GM12878 (cell line): ENCODE measurements at regions not wholly inside any gene's neighbourhood (a gene's known extent, or its start where the extent isn't known, plus 50 kb on each side); places are given as distances from the start of the nearest gene placed in this dataset.

Experiments
- ATAC-seq: fragments of 200-7000 bp; cut with Tn5 transposase; 3 replicates; pipeline ENCODE4 v1.9.1; 2020; ENCODE audit warnings: mild to moderate bottlenecking, moderate library complexity
- BruUV-seq: library from RNA; stranded (reverse); fragments of 400-500 nt; replicated peaks from 2 replicates; lab custom pipeline; 2021; lab: Mats Ljungman, UMichigan
- CTCF ChIA-PET: fragments of 300-600 bp; sonication (Branson Sonifier 250); formaldehyde crosslinking; extraction: SDS; loops from one replicate; lab custom pipeline; 2021; ENCODE audit warnings: inconsistent platforms; lab: Yijun Ruan, JAX
- POLR2A ChIA-PET: fragments of 350-600 bp; formaldehyde crosslinking; extraction: SDS; loops from one replicate; lab custom pipeline; 2021; ENCODE audit warnings: inconsistent platforms; lab: Charles Lee
- RAD21 ChIA-PET: fragments of 300-600 bp; sonication (Branson Sonifier 250); formaldehyde crosslinking; loops from one replicate; lab custom pipeline; 2023; ENCODE audit warnings: antibody characterized with exemption; ENCODE audit not compliant: unreplicated experiment; lab: Charles Lee
- SMC1A ChIA-PET: fragments of 300-600 bp; sonication (Branson Sonifier 250); formaldehyde crosslinking; loops from one replicate; lab custom pipeline; 2023; ENCODE audit not compliant: unreplicated experiment, uncharacterized antibody; lab: Charles Lee
- DNase-seq: peaks from one replicate; pipeline ENCODE4 v3.0.0-alpha.2; 2011; ENCODE audit warnings: low read depth, low spot score
- FAIRE-seq: peaks from 3 replicates; lab custom pipeline; 2011; peaks lifted over from hg19 to GRCh38; lab: Jason Lieb, UNC
- H2AFZ ChIP-seq: 2 replicates; pipeline ENCODE4 v1.6.0; 2011; ENCODE audit warnings: low read depth, low read length, control low read depth; ENCODE audit not compliant: control insufficient read depth
- H3K27ac ChIP-seq: 2 replicates; pipeline ENCODE4 v1.5.1; 2011; ENCODE audit warnings: control low read depth; ENCODE audit not compliant: control insufficient read depth, insufficient read depth
- H3K27me3 ChIP-seq, 2 experiments: replicated peaks in 1 of 2; 2 replicates each; pipeline versions ENCODE4 v1.6.0 to v1.6.1; 2011; ENCODE audit warnings: low read length in 1 of 2; ENCODE audit not compliant: control insufficient read depth in 2 of 2, insufficient read depth in 2 of 2
- H3K36me3 ChIP-seq, 2 experiments: 2 replicates each; pipeline ENCODE4 v1.5.1; 2011; ENCODE audit warnings: low read length in 1 of 2; ENCODE audit not compliant: control insufficient read depth in 2 of 2, insufficient read depth in 2 of 2
- H3K4me1 ChIP-seq: 2 replicates; pipeline ENCODE4 v1.6.1; 2011; ENCODE audit warnings: mild to moderate bottlenecking, low read length, moderate library complexity, mixed read lengths; ENCODE audit not compliant: control insufficient read depth, insufficient read depth
- H3K4me2 ChIP-seq: 2 replicates; pipeline ENCODE4 v1.6.0; 2011; ENCODE audit warnings: control low read depth; ENCODE audit not compliant: control insufficient read depth, insufficient read depth
- H3K4me3 ChIP-seq: fragments of 200-600 bp; sonication (generic); 2 replicates; pipeline ENCODE4 v1.5.1; 2016
- H3K79me2 ChIP-seq: 2 replicates; pipeline ENCODE4 v1.6.0; 2011; ENCODE audit warnings: low read length; ENCODE audit not compliant: control insufficient read depth, insufficient read depth
- H3K9ac ChIP-seq: 2 replicates; pipeline ENCODE4 v1.8.0; 2011; ENCODE audit warnings: low read length, control low read depth, mixed read lengths; ENCODE audit not compliant: control insufficient read depth, insufficient read depth
- H3K9me3 ChIP-seq: replicated peaks from 3 replicates; pipeline ENCODE4 v1.5.1; 2011; ENCODE audit warnings: mild to moderate bottlenecking, low read length; ENCODE audit not compliant: control insufficient read depth, insufficient read depth
- H4K20me1 ChIP-seq: 2 replicates; pipeline ENCODE4 v1.6.0; 2011; ENCODE audit not compliant: control insufficient read depth, insufficient read depth
- BHLHE40 ChIP-seq, 2 experiments: fragments of 450-650 bp in 1 of 2; IDR thresholded peaks; 2 replicates each; pipeline ENCODE4 v1.6.1; 2011 to 2017; ENCODE audit warnings: low read depth in 2 of 2, borderline replicate concordance in 1 of 2, improper control_type of control experiment in 1 of 2, low read length in 1 of 2, mild to moderate bottlenecking in 1 of 2
- CBX3 ChIP-seq: fragments of 200-600 bp; sonication (generic); IDR thresholded peaks from 2 replicates; pipeline ENCODE4 v1.6.1; 2016; ENCODE audit warnings: low read depth, borderline replicate concordance
- FOS ChIP-seq: IDR thresholded peaks from 3 replicates; pipeline ENCODE4 v1.6.1; 2011; ENCODE audit warnings: borderline replicate concordance; ENCODE audit not compliant: insufficient read length; ENCODE audit errors: extremely low read depth
- FOXK2 ChIP-seq: fragments of 450-650 bp; IDR thresholded peaks from 2 replicates; pipeline ENCODE4 v1.6.1; 2017; ENCODE audit warnings: mild to moderate bottlenecking, moderate library complexity
- HCFC1 ChIP-seq: fragments of 150-350 bp; IDR thresholded peaks from 2 replicates; pipeline ENCODE4 v1.6.1; 2014; ENCODE audit warnings: low read length
- IRF4 ChIP-seq: IDR thresholded peaks from 2 replicates; pipeline ENCODE4 v1.6.1; 2011; ENCODE audit warnings: low read depth, low read length
- KAT2A ChIP-seq: conservative IDR thresholded peaks from 2 replicates; pipeline ENCODE4 v1.6.1; 2011; ENCODE audit warnings: low read depth, low read length; ENCODE audit not compliant: control insufficient read depth
- MTA2 ChIP-seq: fragments of 450-650 bp; IDR thresholded peaks from 2 replicates; pipeline ENCODE4 v1.6.1; 2016; ENCODE audit warnings: low read depth, mild to moderate bottlenecking, moderate library complexity
- SIN3A ChIP-seq: IDR thresholded peaks from 2 replicates; pipeline ENCODE4 v1.6.1; 2012; ENCODE audit warnings: low read depth, low read length, improper control_type of control experiment
- SP1 ChIP-seq: IDR thresholded peaks from one replicate; pipeline ENCODE4 v1.6.1; 2011; ENCODE audit warnings: low read depth, low read length
- STAT1 ChIP-seq: fragments of 450-650 bp; conservative IDR thresholded peaks from 2 replicates; pipeline ENCODE4 v1.6.1; 2014; ENCODE audit warnings: antibody characterized with exemption, mild to moderate bottlenecking
- SUZ12 ChIP-seq: fragments of 200-600 bp; sonication (generic); IDR thresholded peaks from one replicate; pipeline ENCODE4 v1.6.1; 2018; ENCODE audit warnings: antibody characterized with exemption, mild to moderate bottlenecking; ENCODE audit not compliant: unreplicated experiment
- YBX1 ChIP-seq: fragments of 450-650 bp; IDR thresholded peaks from 2 replicates; pipeline ENCODE4 v1.6.1; 2016; ENCODE audit warnings: antibody characterized with exemption
- ZNF384 ChIP-seq: IDR thresholded peaks from 2 replicates; pipeline ENCODE4 v1.6.1; 2012; ENCODE audit warnings: low read depth, mild to moderate bottlenecking, low read length, improper control_type of control experiment, borderline replicate concordance
- ZZZ3 ChIP-seq: IDR thresholded peaks from 2 replicates; pipeline ENCODE4 v1.6.1; 2011; ENCODE audit warnings: low read depth; ENCODE audit not compliant: control insufficient read depth, insufficient read length
- WGBS: methylation state at CpG from one replicate; pipeline ENCODE4 v1.1.6; 2016; ENCODE audit warnings: low lambda C conversion rate; ENCODE audit not compliant: insufficient replicate concordance, insufficient coverage; ENCODE audit errors: missing lambda C conversion rate; 5-methylcytosine and 5-hydroxymethylcytosine counted together
- in situ Hi-C: fragments of 300-500 bp; cut with MboI; formaldehyde crosslinking; loops from 9 replicates; pipeline ENCODE4 v1.14.3; 2018; ENCODE audit warnings: mixed read lengths
- intact Hi-C: fragments of 100-400 bp; cut with micrococcal nuclease; formaldehyde crosslinking; loops from one replicate; pipeline ENCODE4 v1.14.2; 2022; ENCODE audit not compliant: unreplicated experiment
- TF ChIP-seq, protein P1 (sequence below): fragments of 450-650 bp; formaldehyde crosslinking; IDR thresholded peaks from 2 replicates; pipeline ENCODE4 v1.4.0; 2020; ENCODE audit warnings: mild to moderate bottlenecking, moderate library complexity
- TF ChIP-seq, protein P2 (sequence below): fragments of 450-650 bp; IDR thresholded peaks from 2 replicates; pipeline ENCODE4 v1.6.1; 2017; ENCODE audit warnings: mild to moderate bottlenecking, low read depth, inconsistent platforms; ENCODE audit not compliant: poor library complexity, severe bottlenecking

DNA sequence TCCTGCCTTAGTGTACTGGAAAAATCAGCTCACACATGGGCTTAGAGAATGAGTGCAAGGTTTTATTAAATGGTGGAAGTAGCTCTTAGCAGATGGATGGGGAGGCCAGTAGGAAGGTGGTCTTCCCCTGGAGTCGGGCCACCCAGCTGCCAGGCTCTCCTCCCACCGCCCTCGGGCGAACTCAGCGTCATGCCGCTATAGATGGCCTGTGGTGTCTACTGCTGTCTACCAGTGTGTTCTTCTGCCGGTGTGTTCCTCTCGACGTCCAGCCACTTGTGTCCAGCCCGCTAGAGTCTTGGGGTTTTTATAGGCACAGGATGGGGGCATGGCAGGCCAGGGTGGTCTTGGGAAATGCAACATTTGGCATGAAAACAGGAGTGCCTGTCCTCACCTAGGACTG, 198.7 kb upstream of the NDST3 start (continued):
- TF ChIP-seq, protein P1, sequence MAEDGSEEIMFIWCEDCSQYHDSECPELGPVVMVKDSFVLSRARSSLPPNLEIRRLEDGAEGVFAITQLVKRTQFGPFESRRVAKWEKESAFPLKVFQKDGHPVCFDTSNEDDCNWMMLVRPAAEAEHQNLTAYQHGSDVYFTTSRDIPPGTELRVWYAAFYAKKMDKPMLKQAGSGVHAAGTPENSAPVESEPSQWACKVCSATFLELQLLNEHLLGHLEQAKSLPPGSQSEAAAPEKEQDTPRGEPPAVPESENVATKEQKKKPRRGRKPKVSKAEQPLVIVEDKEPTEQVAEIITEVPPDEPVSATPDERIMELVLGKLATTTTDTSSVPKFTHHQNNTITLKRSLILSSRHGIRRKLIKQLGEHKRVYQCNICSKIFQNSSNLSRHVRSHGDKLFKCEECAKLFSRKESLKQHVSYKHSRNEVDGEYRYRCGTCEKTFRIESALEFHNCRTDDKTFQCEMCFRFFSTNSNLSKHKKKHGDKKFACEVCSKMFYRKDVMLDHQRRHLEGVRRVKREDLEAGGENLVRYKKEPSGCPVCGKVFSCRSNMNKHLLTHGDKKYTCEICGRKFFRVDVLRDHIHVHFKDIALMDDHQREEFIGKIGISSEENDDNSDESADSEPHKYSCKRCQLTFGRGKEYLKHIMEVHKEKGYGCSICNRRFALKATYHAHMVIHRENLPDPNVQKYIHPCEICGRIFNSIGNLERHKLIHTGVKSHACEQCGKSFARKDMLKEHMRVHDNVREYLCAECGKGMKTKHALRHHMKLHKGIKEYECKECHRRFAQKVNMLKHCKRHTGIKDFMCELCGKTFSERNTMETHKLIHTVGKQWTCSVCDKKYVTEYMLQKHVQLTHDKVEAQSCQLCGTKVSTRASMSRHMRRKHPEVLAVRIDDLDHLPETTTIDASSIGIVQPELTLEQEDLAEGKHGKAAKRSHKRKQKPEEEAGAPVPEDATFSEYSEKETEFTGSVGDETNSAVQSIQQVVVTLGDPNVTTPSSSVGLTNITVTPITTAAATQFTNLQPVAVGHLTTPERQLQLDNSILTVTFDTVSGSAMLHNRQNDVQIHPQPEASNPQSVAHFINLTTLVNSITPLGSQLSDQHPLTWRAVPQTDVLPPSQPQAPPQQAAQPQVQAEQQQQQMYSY (CRISPR knock-in tag), result no peak
- no peak for TF ChIP-seq CBX3
- no peak for TF ChIP-seq SUZ12
- TF ChIP-seq ZNF384, result no peak
- TF ChIP-seq, protein P2, sequence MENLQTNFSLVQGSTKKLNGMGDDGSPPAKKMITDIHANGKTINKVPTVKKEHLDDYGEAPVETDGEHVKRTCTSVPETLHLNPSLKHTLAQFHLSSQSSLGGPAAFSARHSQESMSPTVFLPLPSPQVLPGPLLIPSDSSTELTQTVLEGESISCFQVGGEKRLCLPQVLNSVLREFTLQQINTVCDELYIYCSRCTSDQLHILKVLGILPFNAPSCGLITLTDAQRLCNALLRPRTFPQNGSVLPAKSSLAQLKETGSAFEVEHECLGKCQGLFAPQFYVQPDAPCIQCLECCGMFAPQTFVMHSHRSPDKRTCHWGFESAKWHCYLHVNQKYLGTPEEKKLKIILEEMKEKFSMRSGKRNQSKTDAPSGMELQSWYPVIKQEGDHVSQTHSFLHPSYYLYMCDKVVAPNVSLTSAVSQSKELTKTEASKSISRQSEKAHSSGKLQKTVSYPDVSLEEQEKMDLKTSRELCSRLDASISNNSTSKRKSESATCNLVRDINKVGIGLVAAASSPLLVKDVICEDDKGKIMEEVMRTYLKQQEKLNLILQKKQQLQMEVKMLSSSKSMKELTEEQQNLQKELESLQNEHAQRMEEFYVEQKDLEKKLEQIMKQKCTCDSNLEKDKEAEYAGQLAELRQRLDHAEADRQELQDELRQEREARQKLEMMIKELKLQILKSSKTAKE, result no peak
- TF ChIP-seq KAT2A, result no peak
- no peak for TF ChIP-seq SIN3A

DNA sequence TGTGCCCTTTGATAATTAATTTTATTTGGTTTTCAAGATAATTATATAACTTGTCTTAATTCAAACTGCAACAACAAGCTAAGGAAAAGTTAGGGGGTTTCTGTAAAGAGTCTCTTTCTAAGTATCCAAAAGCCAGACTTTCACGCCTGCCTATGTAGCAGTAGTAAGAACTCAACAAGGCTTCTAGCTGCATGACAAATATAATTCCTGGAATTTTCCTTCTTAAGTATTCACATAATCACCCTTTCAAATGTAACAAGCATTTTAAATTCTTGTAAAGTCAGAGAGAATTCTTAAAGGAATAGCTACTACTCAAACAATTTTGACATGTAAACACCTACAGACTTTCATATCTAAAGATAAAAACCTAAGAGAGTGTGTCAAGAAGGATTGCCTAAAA, 189.7 kb upstream of the NDST3 start:
- no peak for FAIRE-seq
- CTCF ChIA-PET, result no interaction called here
- RAD21 ChIA-PET, result no interaction called here
- no peak for TF ChIP-seq IRF4
- TF ChIP-seq BHLHE40 (IDR thresholded peaks at IDR 0.05; ENCODE audit: borderline replicate concordance in 1 of 2, low read depth in 2 of 2, low read length in 1 of 2), result no peak
- no peak for TF ChIP-seq SP1
- TF ChIP-seq FOXK2, result no peak
- no peak for TF ChIP-seq FOS
- no peak for TF ChIP-seq ZZZ3
- TF ChIP-seq YBX1, result no peak
- no peak for TF ChIP-seq MTA2
- TF ChIP-seq HCFC1, result no peak
- no peak for TF ChIP-seq STAT1

More for the DNA sequence above, 189.7 kb upstream of the NDST3 start:
- no peaks in the 10 kb centered on the region for H3K9me3 ChIP-seq
- H4K20me1 ChIP-seq, result no peaks in the 10 kb centered on the region
- BruUV-seq, result no TSS peak
- H3K4me1 ChIP-seq, result no peaks in the 10 kb centered on the region
- H2AFZ ChIP-seq, result no peak overlapping the region
- no peak for ATAC-seq
- no peak overlapping the region for H3K4me2 ChIP-seq
- 72% methylated on average over 1 of the region's 1 CpG for WGBS
- H3K79me2 ChIP-seq, result no peaks in the 10 kb centered on the region
- ChIA-PET POLR2A (no interaction called here), SMC1A (interaction anchor here (1.3 kb wide), 1 partner anchor 14 kb away, joined by 4 read pairs; no protein-coding TSS in a partner anchor)
- H3K4me3 ChIP-seq, result no peak overlapping the region
- DNase-seq, result no peak
- H3K27ac ChIP-seq, result no peak overlapping the region
- intact Hi-C loops (no loop called here), in situ Hi-C loops (no loop called here)
- no peaks in the 10 kb centered on the region for H3K27me3 ChIP-seq
- H3K9ac ChIP-seq, result no peak overlapping the region
- H3K36me3 ChIP-seq, result no peaks in the 10 kb centered on the region
